ENCODE measurements at regions not wholly inside any gene's neighbourhood (a gene's known extent, or its start where the extent isn't known, plus 50 kb on each side); places are given as distances from the start of the nearest gene placed in this dataset.

DNA sequence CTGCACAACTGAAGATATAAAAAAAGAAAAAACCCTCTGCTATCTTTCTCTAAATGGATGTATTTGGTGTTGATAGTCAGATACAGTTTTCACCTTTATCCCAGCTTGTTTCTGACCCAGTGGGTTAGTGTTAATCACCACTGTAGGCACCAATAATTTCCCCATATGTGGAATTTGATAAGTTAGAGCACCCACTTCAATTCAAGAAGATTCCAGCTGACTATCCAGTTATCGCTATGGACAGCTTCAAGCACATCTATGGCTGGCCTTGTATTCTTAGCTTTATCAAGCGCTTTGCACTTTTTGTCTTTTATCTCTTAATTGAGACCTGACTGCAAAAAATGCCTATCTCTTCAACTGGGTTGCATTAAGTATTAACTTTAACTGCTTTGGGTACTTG lies 200.4 kb downstream of the NR4A2 start:
- Histone ChIP-seq H3K27me3 (ENCODE audit: control insufficient read depth, insufficient read depth, low read length) (no peaks in the 10 kb centered on the region), H3K36me3 (ENCODE audit: control insufficient read depth, insufficient read depth, low read length) (no peaks in the 10 kb centered on the region), H3K4me1 (ENCODE audit: control insufficient read depth, extremely low read depth, insufficient read depth, low read length) (no peaks in the 10 kb centered on the region), H2AFZ (ENCODE audit: low read length) (no peak overlapping the region), H3K79me2 (ENCODE audit: control insufficient read depth, insufficient read depth, low read length) (no peaks in the 10 kb centered on the region), H3K4me2 (ENCODE audit: extremely low read depth, insufficient read depth, low read length) (no peak overlapping the region), H3K27ac (ENCODE audit: insufficient read depth, low read length) (no peak overlapping the region), H4K20me1 (ENCODE audit: control insufficient read depth, extremely low read depth, insufficient read depth, low read length) (no peaks in the 10 kb centered on the region), H3K9me3 (ENCODE audit: control insufficient read depth, insufficient read depth, low read depth, low read length) (no peaks in the 10 kb centered on the region), H3K9ac (ENCODE audit: insufficient read depth, low read length) (no peak overlapping the region), H3K4me3 (replicated peaks in 1 of 4; ENCODE audit: control extremely low read depth in 1 of 4, insufficient read depth in 1 of 4, low read depth in 3 of 4, low read length in 4 of 4) (no peak overlapping the region)
- DNase-seq (ENCODE audit: low read depth in 2 of 2): no peak
- no peak for TF ChIP-seq EZH2 (IDR thresholded peaks at IDR 0.05; ENCODE audit: low read length, missing control alignments)
- TF ChIP-seq, protein P1, sequence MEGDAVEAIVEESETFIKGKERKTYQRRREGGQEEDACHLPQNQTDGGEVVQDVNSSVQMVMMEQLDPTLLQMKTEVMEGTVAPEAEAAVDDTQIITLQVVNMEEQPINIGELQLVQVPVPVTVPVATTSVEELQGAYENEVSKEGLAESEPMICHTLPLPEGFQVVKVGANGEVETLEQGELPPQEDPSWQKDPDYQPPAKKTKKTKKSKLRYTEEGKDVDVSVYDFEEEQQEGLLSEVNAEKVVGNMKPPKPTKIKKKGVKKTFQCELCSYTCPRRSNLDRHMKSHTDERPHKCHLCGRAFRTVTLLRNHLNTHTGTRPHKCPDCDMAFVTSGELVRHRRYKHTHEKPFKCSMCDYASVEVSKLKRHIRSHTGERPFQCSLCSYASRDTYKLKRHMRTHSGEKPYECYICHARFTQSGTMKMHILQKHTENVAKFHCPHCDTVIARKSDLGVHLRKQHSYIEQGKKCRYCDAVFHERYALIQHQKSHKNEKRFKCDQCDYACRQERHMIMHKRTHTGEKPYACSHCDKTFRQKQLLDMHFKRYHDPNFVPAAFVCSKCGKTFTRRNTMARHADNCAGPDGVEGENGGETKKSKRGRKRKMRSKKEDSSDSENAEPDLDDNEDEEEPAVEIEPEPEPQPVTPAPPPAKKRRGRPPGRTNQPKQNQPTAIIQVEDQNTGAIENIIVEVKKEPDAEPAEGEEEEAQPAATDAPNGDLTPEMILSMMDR (conservative IDR thresholded peaks at IDR 0.05 in 1 of 2, IDR thresholded peaks at IDR 0.05 in 1 of 2; ENCODE audit: low read depth in 1 of 2, low read length in 2 of 2): no peak

DNA sequence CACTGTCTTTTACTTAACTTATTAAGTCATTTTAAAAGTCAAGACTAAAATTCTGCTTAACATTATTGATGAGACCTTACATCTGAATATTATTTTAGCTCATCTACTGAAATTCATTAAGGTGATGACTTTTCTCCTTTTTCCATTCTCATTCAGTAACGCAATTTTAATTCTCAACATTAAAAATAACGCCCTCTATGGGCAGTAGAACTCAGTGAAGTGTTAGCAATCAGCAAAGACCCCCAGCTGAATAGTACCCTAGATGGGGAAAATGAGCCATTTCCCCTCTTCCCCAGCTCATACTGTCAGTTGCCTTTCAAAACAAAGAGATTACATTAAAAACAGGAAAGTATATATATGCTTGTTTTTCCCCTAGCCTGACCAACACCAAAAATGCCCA lies 203.3 kb downstream of the NR4A2 start:
- Histone ChIP-seq H3K36me3 (ENCODE audit: control insufficient read depth, insufficient read depth, low read length) (no peaks in the 10 kb centered on the region), H3K9ac (ENCODE audit: insufficient read depth, low read length) (no peak overlapping the region), H3K27me3 (ENCODE audit: control insufficient read depth, insufficient read depth, low read length) (no peaks in the 10 kb centered on the region), H3K79me2 (ENCODE audit: control insufficient read depth, insufficient read depth, low read length) (no peaks in the 10 kb centered on the region), H2AFZ (ENCODE audit: low read length) (no peak overlapping the region), H3K4me3 (replicated peaks in 1 of 4; ENCODE audit: control extremely low read depth in 1 of 4, insufficient read depth in 1 of 4, low read depth in 3 of 4, low read length in 4 of 4) (no peak overlapping the region), H3K4me1 (ENCODE audit: control insufficient read depth, extremely low read depth, insufficient read depth, low read length) (no peaks in the 10 kb centered on the region), H3K27ac (ENCODE audit: insufficient read depth, low read length) (no peak overlapping the region), H3K9me3 (ENCODE audit: control insufficient read depth, insufficient read depth, low read depth, low read length) (no peaks in the 10 kb centered on the region), H3K4me2 (ENCODE audit: extremely low read depth, insufficient read depth, low read length) (no peak overlapping the region), H4K20me1 (ENCODE audit: control insufficient read depth, extremely low read depth, insufficient read depth, low read length) (no peaks in the 10 kb centered on the region)
- TF ChIP-seq EZH2 (IDR thresholded peaks at IDR 0.05; ENCODE audit: low read length, missing control alignments): no peak
- TF ChIP-seq, protein P1 (conservative IDR thresholded peaks at IDR 0.05 in 1 of 2, IDR thresholded peaks at IDR 0.05 in 1 of 2; ENCODE audit: low read depth in 1 of 2, low read length in 2 of 2): no peak
- DNase-seq (ENCODE audit: low read depth in 2 of 2): no peak

DNA sequence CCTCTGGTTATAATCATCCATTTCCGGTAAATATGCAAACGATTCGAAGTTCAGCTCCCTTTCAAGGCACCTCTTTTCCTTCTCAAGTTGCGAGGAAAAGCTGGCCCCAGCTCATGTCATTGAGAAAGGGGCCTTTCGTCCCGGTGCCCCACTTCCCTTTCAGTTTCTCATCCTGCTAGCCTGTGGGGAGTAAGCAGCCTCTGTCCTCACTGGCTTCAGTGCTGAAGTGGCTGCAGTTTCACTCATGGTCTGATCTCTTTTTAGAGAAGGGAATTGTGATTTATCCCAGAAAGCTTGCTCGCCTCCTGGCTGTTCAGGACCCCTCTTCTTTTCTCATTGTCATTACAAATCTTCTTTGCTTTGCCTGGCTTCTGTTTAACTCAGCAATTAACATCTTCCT lies 207.5 kb downstream of the NR4A2 start:
- Histone ChIP-seq H3K4me2 (ENCODE audit: extremely low read depth, insufficient read depth, low read length) (no peak overlapping the region), H3K9ac (ENCODE audit: insufficient read depth, low read length) (no peak overlapping the region), H3K79me2 (ENCODE audit: control insufficient read depth, insufficient read depth, low read length) (no peaks in the 10 kb centered on the region), H3K4me3 (replicated peaks in 1 of 4; ENCODE audit: control extremely low read depth in 1 of 4, insufficient read depth in 1 of 4, low read depth in 3 of 4, low read length in 4 of 4) (no peak overlapping the region), H2AFZ (ENCODE audit: low read length) (no peak overlapping the region), H3K9me3 (ENCODE audit: control insufficient read depth, insufficient read depth, low read depth, low read length) (no peaks in the 10 kb centered on the region), H3K27me3 (ENCODE audit: control insufficient read depth, insufficient read depth, low read length) (no peaks in the 10 kb centered on the region), H3K27ac (ENCODE audit: insufficient read depth, low read length) (no peak overlapping the region), H4K20me1 (ENCODE audit: control insufficient read depth, extremely low read depth, insufficient read depth, low read length) (no peaks in the 10 kb centered on the region), H3K36me3 (ENCODE audit: control insufficient read depth, insufficient read depth, low read length) (no peaks in the 10 kb centered on the region), H3K4me1 (ENCODE audit: control insufficient read depth, extremely low read depth, insufficient read depth, low read length) (no peaks in the 10 kb centered on the region)
- DNase-seq (ENCODE audit: low read depth in 2 of 2): no peak
- TF ChIP-seq, protein P1 (conservative IDR thresholded peaks at IDR 0.05 in 1 of 2, IDR thresholded peaks at IDR 0.05 in 1 of 2; ENCODE audit: low read depth in 1 of 2, low read length in 2 of 2): no peak
- no peak for TF ChIP-seq EZH2 (IDR thresholded peaks at IDR 0.05; ENCODE audit: low read length, missing control alignments)

Measured in fibroblast of lung (primary cell).